ENCODE measurements at regions not wholly inside any gene's neighbourhood (a gene's known extent, or its start where the extent isn't known, plus 50 kb on each side); places are given as distances from the start of the nearest gene placed in this dataset.

GRCh38 chr10:112087953-112088456 lies 95.6 kb downstream of the GPAM start:
- intact Hi-C loops (cut with DNase I), result no loop called here

GRCh38 chr10:112091703-112092102 lies 91.9 kb downstream of the GPAM start:
- DNase-seq, result no peak
- intact Hi-C loops (cut with DNase I), result no loop called here

More at GRCh38 chr10:112087953-112088456, 95.6 kb downstream of the GPAM start:
- DNase-seq, result no peak

GRCh38 chr10:112092519-112092918 lies 91.0 kb downstream of the GPAM start:
- intact Hi-C loops (cut with DNase I), result no loop called here

GRCh38 chr10:112094984-112095383 lies 88.6 kb downstream of the GPAM start:
- no peak for DNase-seq
- intact Hi-C loops (cut with DNase I), result no loop called here

More at GRCh38 chr10:112092519-112092918, 91.0 kb downstream of the GPAM start:
- no peak for DNase-seq

- intact Hi-C loops (cut with DNase I), result no loop called here
- DNase-seq, result no peak
These were observed 87.8 kb downstream of the GPAM start for GRCh38 chr10:112095731-112096130.

- DNase-seq, result no peak
- intact Hi-C loops (cut with DNase I), result no loop called here
These were observed 84.9 kb downstream of the GPAM start for GRCh38 chr10:112098682-112099081.
